IMR-90 (cell line): ENCODE measurements at regions not wholly inside any gene's neighbourhood (a gene's known extent, or its start where the extent isn't known, plus 50 kb on each side); places are given as distances from the start of the nearest gene placed in this dataset.

Experiments
- ATAC-seq: fragments of 200-7000 bp; cut with Tn5 transposase; 2 replicates; pipeline ENCODE4 v1.9.1; 2020; ENCODE audit warnings: low read depth, mild to moderate bottlenecking, moderate library complexity
- BruUV-seq: library from RNA; stranded (reverse); fragments of 400-500 nt; replicated peaks from 2 replicates; lab custom pipeline; 2021; lab: Mats Ljungman, UMichigan
- CTCF ChIA-PET: fragments of 300-600 bp; formaldehyde crosslinking; extraction: SDS; loops from one replicate; lab custom pipeline; 2021; ENCODE audit warnings: antibody characterized with exemption; lab: Yijun Ruan, JAX
- POLR2A ChIA-PET: fragments of 300-600 bp; sonication (Branson Sonifier 250); formaldehyde crosslinking; loops from one replicate; lab custom pipeline; 2022; ENCODE audit warnings: antibody characterized with exemption; ENCODE audit not compliant: unreplicated experiment; lab: Charles Lee
- DNase-seq: peaks from one replicate; pipeline ENCODE4 v3.0.0; 2013
- H2AFZ ChIP-seq: replicated peaks from 2 replicates; pipeline ENCODE3; 2013; ENCODE audit warnings: low read length, mild to moderate bottlenecking; ENCODE audit not compliant: poor library complexity
- H2AK5ac ChIP-seq: 2 replicates; pipeline ENCODE4 v1.6.1; 2013; ENCODE audit warnings: low read depth, low read length, inconsistent platforms
- H2AK9ac ChIP-seq: replicated peaks from 2 replicates; pipeline ENCODE3; 2013; ENCODE audit warnings: mild to moderate bottlenecking, low read depth, low read length, moderate library complexity; ENCODE audit not compliant: poor library complexity
- H2BK120ac ChIP-seq: 2 replicates; pipeline ENCODE4 v1.6.1; 2013; ENCODE audit warnings: low read depth, low read length, inconsistent platforms
- H2BK15ac ChIP-seq: 3 replicates; pipeline ENCODE4 v1.6.1; 2013; ENCODE audit warnings: low read depth, low read length, inconsistent platforms
- H2BK20ac ChIP-seq: 2 replicates; pipeline ENCODE4 v1.6.1; 2013; ENCODE audit warnings: low read depth, mild to moderate bottlenecking, inconsistent platforms, low read length, moderate library complexity
- H2BK5ac ChIP-seq: 2 replicates; pipeline ENCODE4 v1.6.1; 2013; ENCODE audit warnings: mild to moderate bottlenecking, low read depth, low read length, inconsistent platforms; ENCODE audit not compliant: poor library complexity, severe bottlenecking
- H3K14ac ChIP-seq: replicated peaks from 2 replicates; pipeline ENCODE4 v1.6.1; 2013; ENCODE audit warnings: low read depth, low read length, inconsistent platforms
- H3K18ac ChIP-seq: 2 replicates; pipeline ENCODE4 v1.6.1; 2013; ENCODE audit warnings: low read depth, low read length, control low read depth
- H3K23ac ChIP-seq: 2 replicates; pipeline ENCODE4 v1.6.1; 2013; ENCODE audit warnings: low read depth, low read length, inconsistent platforms
- H3K27ac ChIP-seq: 2 replicates; pipeline ENCODE4 v1.5.1; 2013; ENCODE audit warnings: mild to moderate bottlenecking, control low read depth, low read length; ENCODE audit not compliant: insufficient read depth
- H3K27me3 ChIP-seq: 2 replicates; pipeline ENCODE4 v1.6.1; 2013; ENCODE audit warnings: low read length; ENCODE audit not compliant: control insufficient read depth, insufficient read depth
- H3K36me3 ChIP-seq: 2 replicates; pipeline ENCODE4 v1.6.1; 2013; ENCODE audit warnings: low read length, mixed read lengths; ENCODE audit not compliant: control insufficient read depth, insufficient read depth
- H3K4ac ChIP-seq: 2 replicates; pipeline ENCODE4 v1.6.1; 2013; ENCODE audit warnings: low read depth, low read length, inconsistent platforms
- H3K4me1 ChIP-seq: 2 replicates; pipeline ENCODE4 v1.6.1; 2013; ENCODE audit warnings: low read length, mixed read lengths; ENCODE audit not compliant: control insufficient read depth, insufficient read depth
- H3K4me2 ChIP-seq: 2 replicates; pipeline ENCODE4 v1.6.1; 2013; ENCODE audit warnings: low read depth, mild to moderate bottlenecking, control low read depth, low read length, moderate library complexity
- H3K4me3 ChIP-seq: 2 replicates; pipeline ENCODE4 v1.5.1; 2013; ENCODE audit warnings: low read depth, mild to moderate bottlenecking, control low read depth, low read length, moderate library complexity; ENCODE audit not compliant: insufficient read depth
- H3K56ac ChIP-seq: 2 replicates; pipeline ENCODE4 v1.6.1; 2013; ENCODE audit warnings: low read length, inconsistent platforms; ENCODE audit not compliant: insufficient read depth; ENCODE audit errors: extremely low read depth
- H3K79me1 ChIP-seq, 2 experiments: 2 replicates each; pipeline ENCODE4 v1.6.1; 2013; ENCODE audit warnings: low read length in 2 of 2, inconsistent platforms in 1 of 2, low read depth in 1 of 2
- H3K9ac ChIP-seq: 2 replicates; pipeline ENCODE4 v1.6.1; 2013; ENCODE audit warnings: low read depth, low read length, control low read depth
- H3K9me1 ChIP-seq: 2 replicates; pipeline ENCODE4 v1.6.1; 2013; ENCODE audit warnings: low read length, inconsistent platforms; ENCODE audit not compliant: insufficient read depth
- H3K9me3 ChIP-seq: 2 replicates; pipeline ENCODE4 v1.6.1; 2013; ENCODE audit warnings: low read length; ENCODE audit not compliant: control insufficient read depth, insufficient read depth
- H4K20me1 ChIP-seq: 2 replicates; pipeline ENCODE4 v1.6.1; 2013; ENCODE audit warnings: low read length, inconsistent platforms; ENCODE audit not compliant: insufficient read depth
- H4K5ac ChIP-seq: 2 replicates; pipeline ENCODE4 v1.6.1; 2013; ENCODE audit warnings: mild to moderate bottlenecking, low read depth, low read length, control low read depth
- H4K8ac ChIP-seq, 2 experiments: 2 replicates each; pipeline ENCODE4 v1.6.1; 2013; ENCODE audit warnings: low read depth in 2 of 2, low read length in 2 of 2, control low read depth in 1 of 2, inconsistent platforms in 1 of 2
- H4K91ac ChIP-seq: 2 replicates; pipeline ENCODE4 v1.6.1; 2013; ENCODE audit warnings: low read depth, low read length, inconsistent platforms; ENCODE audit not compliant: insufficient read depth
- CEBPB ChIP-seq: IDR thresholded peaks from 2 replicates; pipeline ENCODE4 v1.6.1; 2012; ENCODE audit warnings: low read depth, low read length, improper control_type of control experiment
- CHD1 ChIP-seq: IDR thresholded peaks from 2 replicates; pipeline ENCODE4 v1.6.1; 2012; ENCODE audit warnings: low read depth, low read length, improper control_type of control experiment
- FOS ChIP-seq: fragments of 150-350 bp; IDR thresholded peaks from 2 replicates; pipeline ENCODE4 v1.6.1; 2016; ENCODE audit warnings: low read depth, low read length
- MXI1 ChIP-seq: IDR thresholded peaks from 2 replicates; pipeline ENCODE4 v1.6.1; 2012; ENCODE audit warnings: low read depth, mild to moderate bottlenecking, low read length, moderate library complexity, borderline replicate concordance
- RAD21 ChIP-seq: IDR thresholded peaks from 2 replicates; pipeline ENCODE4 v1.6.1; 2012; ENCODE audit warnings: low read length, improper control_type of control experiment
- RCOR1 ChIP-seq: IDR thresholded peaks from 2 replicates; pipeline ENCODE4 v1.6.1; 2012; ENCODE audit warnings: mild to moderate bottlenecking, low read length, improper control_type of control experiment; ENCODE audit not compliant: insufficient replicate concordance
- RFX5 ChIP-seq: IDR thresholded peaks from 2 replicates; pipeline ENCODE4 v1.8.0; 2012; ENCODE audit warnings: low read depth, mild to moderate bottlenecking, low read length, moderate library complexity
- SMC3 ChIP-seq: fragments of 150-350 bp; IDR thresholded peaks from 2 replicates; pipeline ENCODE4 v1.6.1; 2016; ENCODE audit warnings: low read depth, mild to moderate bottlenecking, antibody characterized with exemption, low read length, moderate library complexity
- USF2 ChIP-seq: fragments of 150-350 bp; IDR thresholded peaks from 2 replicates; pipeline ENCODE4 v1.6.1; 2017; ENCODE audit warnings: mild to moderate bottlenecking, antibody characterized with exemption, low read length, low read depth
- WGBS, 2 experiments: methylation state at CpG; one replicate each; pipeline versions ENCODE4 v1.1.5 to v1.1.7; 2013; ENCODE audit warnings: missing lambda C conversion rate in 2 of 2; ENCODE audit not compliant: insufficient read length in 1 of 2; ENCODE audit errors: extremely low coverage in 2 of 2; 5-methylcytosine and 5-hydroxymethylcytosine counted together
- dilution Hi-C: fragments of 300-500 bp; cut with HindIII; formaldehyde crosslinking; loops from one replicate; pipeline ENCODE4 v1.14.3; 2018; ENCODE audit warnings: low sequenced_read_pairs; ENCODE audit not compliant: unreplicated experiment
- in situ Hi-C: fragments of 300-500 bp; cut with MboI; formaldehyde crosslinking; loops from 3 replicates; pipeline ENCODE4 v1.14.3; 2019; ENCODE audit warnings: low sequenced_read_pairs, inconsistent platforms, mixed read lengths
- intact Hi-C: fragments of 100-400 bp; cut with micrococcal nuclease; formaldehyde crosslinking; loops from 2 replicates; pipeline ENCODE4 v1.10.0; 2022

- Histone ChIP-seq H2AK9ac (no peak overlapping the region), H3K79me1 (no peaks in the 10 kb centered on the region), H4K91ac (no peak overlapping the region), H2BK120ac (no peak overlapping the region), H4K5ac (no peak overlapping the region), H3K56ac (no peak overlapping the region), H2BK5ac (no peak overlapping the region), H3K9ac (no peak overlapping the region), H2BK15ac (no peak overlapping the region), H3K14ac (no peak overlapping the region), H3K27ac (no peak overlapping the region), H2BK20ac (no peak overlapping the region), H3K36me3 (no peaks in the 10 kb centered on the region), H3K4ac (no peak overlapping the region), H3K9me1 (no peaks in the 10 kb centered on the region), H4K20me1 (no peaks in the 10 kb centered on the region), H2AFZ (no peak overlapping the region), H3K18ac (no peak overlapping the region), H4K8ac (no peak overlapping the region), H2AK5ac (no peak overlapping the region), H3K4me2 (no peak overlapping the region), H3K23ac (no peak overlapping the region), H3K9me3 (no peaks in the 10 kb centered on the region), H3K27me3 (no peaks in the 10 kb centered on the region), H3K4me1 (no peaks in the 10 kb centered on the region), H3K4me3 (no peak overlapping the region)
- dilution Hi-C loops (no loop called here), in situ Hi-C loops (no loop called here), intact Hi-C loops (no loop called here)
- ChIA-PET CTCF (no interaction called here), POLR2A (no interaction called here)
- no CpG with 5 or more reads among the region's 1 CpG for WGBS, 2 experiments
- ATAC-seq: peak; percentile 62
- TF ChIP-seq RFX5 (no peak), USF2 (no peak), SMC3 (no peak), FOS (peak; percentile 46; the same call in 1 of the 2 replicates), RCOR1 (no peak), MXI1 (no peak), CHD1 (no peak), RAD21 (no peak), CEBPB (no peak)
- peak; percentile 50 for DNase-seq
- BruUV-seq: no TSS peak
Measured at GRCh38 chrX:35040871-35041270, 98.3 kb downstream of the FAM47B start.
